DND-41 (cell line): ENCODE measurements at regions not wholly inside any gene's neighbourhood (a gene's known extent, or its start where the extent isn't known, plus 50 kb on each side); places are given as distances from the start of the nearest gene placed in this dataset.
"Not testable (repeated sequence)": the region's sequence is repeated elsewhere in the genome, so short reads cannot be mapped to it uniquely, and the experiment has no call there.

Experiments used
- CTCF ChIP-seq: IDR thresholded peaks from 2 replicates; pipeline ENCODE4 v1.5.1; 2012; ENCODE audit warnings: borderline replicate concordance, low read length, moderate library complexity, mild to moderate bottlenecking; ENCODE audit not compliant: poor library complexity, severe bottlenecking; ENCODE audit errors: extremely low read depth
- EZH2 ChIP-seq: IDR thresholded peaks from 3 replicates; pipeline ENCODE4 v1.6.1; 2012; ENCODE audit warnings: borderline replicate concordance, low read depth, mild to moderate bottlenecking, moderate library complexity, low read length, inconsistent platforms; ENCODE audit not compliant: severe bottlenecking

DNA sequence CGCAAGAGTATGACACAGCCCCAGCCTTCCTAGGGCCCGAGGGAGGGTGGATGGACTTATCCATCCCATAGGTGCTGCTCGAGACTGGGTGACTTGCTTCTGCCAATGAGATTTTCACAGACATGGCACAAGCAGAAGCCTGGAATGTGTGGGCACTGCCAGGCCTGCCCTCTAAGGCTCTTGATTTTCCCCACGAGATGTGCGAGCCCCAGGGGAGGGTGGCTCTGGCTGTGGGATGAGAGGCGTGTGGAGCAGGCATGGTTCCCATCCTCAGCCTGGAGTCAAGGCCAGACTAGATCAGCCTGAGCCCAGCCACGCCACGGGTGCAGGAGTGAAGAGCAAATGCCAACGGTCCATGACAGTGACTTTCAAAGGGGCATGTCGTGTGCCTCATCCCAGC, 148.9 kb downstream of the RTP5 start:
- TF ChIP-seq CTCF, EZH2: not testable (repeated sequence)
